BJ (cell line): ENCODE measurements at regions not wholly inside any gene's neighbourhood (a gene's known extent, or its start where the extent isn't known, plus 50 kb on each side); places are given as distances from the start of the nearest gene placed in this dataset.

Experiments used
- CTCF ChIA-PET: fragments of 350-600 bp; formaldehyde crosslinking; extraction: SDS; loops from one replicate; lab custom pipeline; 2021; ENCODE audit warnings: antibody characterized with exemption, inconsistent platforms; lab: Yijun Ruan, JAX
- POLR2A ChIA-PET: fragments of 300-600 bp; sonication (Branson Sonifier 250); formaldehyde crosslinking; extraction: SDS; loops from one replicate; lab custom pipeline; 2021; ENCODE audit warnings: antibody characterized with exemption; lab: Charles Lee
- DNase-seq: peaks from one replicate; pipeline ENCODE4 v3.0.0-alpha.2; 2011; ENCODE audit warnings: low read depth
- H3K27me3 ChIP-seq: 2 replicates; pipeline ENCODE4 v1.6.0; 2011; ENCODE audit warnings: low read length; ENCODE audit not compliant: control insufficient read depth, insufficient read depth
- H3K36me3 ChIP-seq: 2 replicates; pipeline ENCODE4 v1.5.1; 2011; ENCODE audit warnings: low read length; ENCODE audit not compliant: control insufficient read depth, insufficient read depth
- H3K4me3 ChIP-seq: 2 replicates; pipeline ENCODE4 v1.5.1; 2011; ENCODE audit warnings: low read depth, mild to moderate bottlenecking, control low read depth, low read length
- TF ChIP-seq, protein P1 (sequence below): IDR thresholded peaks from 2 replicates; pipeline ENCODE4 v1.5.1; 2011; ENCODE audit warnings: low read depth, mild to moderate bottlenecking, control low read depth, inconsistent platforms, low read length, moderate library complexity; ENCODE audit not compliant: insufficient read depth

DNA sequence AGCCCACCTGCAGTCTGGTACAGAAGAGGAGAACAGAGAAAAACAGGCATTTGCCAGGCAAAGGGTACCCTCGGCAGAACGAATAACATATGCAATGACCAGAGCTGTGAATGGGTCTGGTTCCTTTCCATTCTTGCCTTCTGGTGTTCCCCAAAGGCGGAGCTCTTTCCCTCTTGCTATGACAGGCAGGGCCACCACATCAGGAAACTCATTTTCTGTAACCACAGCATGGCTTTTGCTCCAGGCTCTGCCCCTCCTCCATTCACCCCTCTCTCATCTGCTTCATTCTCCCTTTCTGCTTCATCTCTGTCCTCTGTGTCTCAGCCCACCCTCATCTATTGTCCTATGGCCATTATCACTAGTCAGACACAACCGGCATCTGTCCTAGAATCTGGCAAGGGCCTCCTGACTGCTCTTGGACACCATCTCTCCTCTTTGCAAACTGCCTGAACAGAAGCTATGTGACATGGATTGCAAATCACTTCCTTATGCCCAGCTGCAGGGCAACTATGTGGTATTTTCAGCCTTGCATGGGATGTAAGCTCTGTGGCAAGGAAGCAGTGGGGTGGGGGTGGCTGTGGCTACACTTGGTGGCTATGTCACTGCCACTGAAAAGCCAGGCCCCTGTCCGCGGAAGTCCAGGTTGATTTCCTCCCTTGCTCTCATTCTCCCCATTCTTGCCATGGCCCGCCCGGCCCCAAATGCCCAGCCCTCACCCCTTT lies 78.8 kb upstream of the ABCD3 start:
- DNase-seq = no peak
- Histone ChIP-seq H3K4me3 (no peak overlapping the region), H3K36me3 (no peaks in the 10 kb centered on the region), H3K27me3 (peaks cover 10% of the 10 kb centered on the region)
- TF ChIP-seq, protein P1, sequence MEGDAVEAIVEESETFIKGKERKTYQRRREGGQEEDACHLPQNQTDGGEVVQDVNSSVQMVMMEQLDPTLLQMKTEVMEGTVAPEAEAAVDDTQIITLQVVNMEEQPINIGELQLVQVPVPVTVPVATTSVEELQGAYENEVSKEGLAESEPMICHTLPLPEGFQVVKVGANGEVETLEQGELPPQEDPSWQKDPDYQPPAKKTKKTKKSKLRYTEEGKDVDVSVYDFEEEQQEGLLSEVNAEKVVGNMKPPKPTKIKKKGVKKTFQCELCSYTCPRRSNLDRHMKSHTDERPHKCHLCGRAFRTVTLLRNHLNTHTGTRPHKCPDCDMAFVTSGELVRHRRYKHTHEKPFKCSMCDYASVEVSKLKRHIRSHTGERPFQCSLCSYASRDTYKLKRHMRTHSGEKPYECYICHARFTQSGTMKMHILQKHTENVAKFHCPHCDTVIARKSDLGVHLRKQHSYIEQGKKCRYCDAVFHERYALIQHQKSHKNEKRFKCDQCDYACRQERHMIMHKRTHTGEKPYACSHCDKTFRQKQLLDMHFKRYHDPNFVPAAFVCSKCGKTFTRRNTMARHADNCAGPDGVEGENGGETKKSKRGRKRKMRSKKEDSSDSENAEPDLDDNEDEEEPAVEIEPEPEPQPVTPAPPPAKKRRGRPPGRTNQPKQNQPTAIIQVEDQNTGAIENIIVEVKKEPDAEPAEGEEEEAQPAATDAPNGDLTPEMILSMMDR = no peak
- ChIA-PET POLR2A (interaction anchor here (0.5 kb wide), 1 partner anchor 455 kb away, joined by 3 read pairs; no protein-coding TSS in a partner anchor), CTCF (interaction anchor here (0.8 to 26.7 kb wide), 4 partner anchors 12 to 304 kb away, joined by 3 to 874 read pairs (median 3); no protein-coding TSS in a partner anchor)

DNA sequence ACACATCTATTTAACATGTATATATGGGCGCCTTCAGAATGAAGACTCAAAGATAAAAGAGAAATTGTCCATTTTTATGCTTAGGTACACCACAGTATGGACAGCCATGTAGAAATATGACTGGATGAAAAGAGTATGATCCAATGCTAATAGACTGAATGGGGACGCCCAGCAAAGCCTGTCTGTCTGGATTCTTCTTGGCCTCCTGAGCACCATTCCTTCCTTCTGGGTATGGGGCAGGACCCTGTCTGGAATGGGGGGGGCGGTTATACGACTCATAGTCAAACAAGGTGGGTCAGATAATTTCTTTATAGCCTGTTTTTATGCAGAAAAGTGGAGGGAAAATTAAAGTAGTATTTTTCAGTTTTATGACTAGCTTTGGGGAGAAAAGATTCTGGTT lies 81.2 kb upstream of the ABCD3 start:
- no peak for DNase-seq
- H3K27me3 ChIP-seq = peaks cover 5% of the 10 kb centered on the region; the same call in 1 of the 2 replicates
- ChIA-PET POLR2A (no interaction called here), CTCF (interaction anchor here (0.9 to 26.7 kb wide), 18 partner anchors 12 to 489 kb away, joined by 3 to 874 read pairs (median 8); partner anchors contain the start of gene ABCD3)
- no peaks in the 10 kb centered on the region for H3K36me3 ChIP-seq
- TF ChIP-seq, protein P1 = no peak
- H3K4me3 ChIP-seq = no peak overlapping the region

DNA sequence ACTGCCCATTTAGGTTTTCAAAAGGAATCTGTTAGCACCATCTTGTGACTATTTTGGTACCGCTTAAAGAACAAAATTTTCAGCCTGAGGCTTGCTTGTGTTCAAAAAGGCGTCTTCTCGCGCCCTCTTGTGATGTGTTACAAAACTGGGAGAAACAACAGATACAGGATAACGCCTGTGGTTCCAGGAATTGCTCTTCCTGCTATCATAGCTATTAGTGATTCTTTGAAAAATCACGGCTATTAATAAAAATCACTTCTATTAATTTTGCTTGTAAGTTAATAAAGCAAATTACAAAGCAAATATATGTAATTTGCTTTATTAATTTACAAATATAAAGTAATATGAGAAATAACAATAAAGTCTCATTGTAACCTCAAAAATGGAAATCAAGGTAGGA lies 82.2 kb upstream of the ABCD3 start:
- POLR2A ChIA-PET = no interaction called here
- Histone ChIP-seq H3K4me3 (no peak overlapping the region), H3K36me3 (no peaks in the 10 kb centered on the region), H3K27me3 (peaks cover 5% of the 10 kb centered on the region; the same call in 1 of the 2 replicates)
- TF ChIP-seq, protein P1 = peak; percentile 82
- CTCF ChIA-PET = interaction anchor here (0.6 to 26.7 kb wide), 54 partner anchors 8 to 902 kb away, joined by 3 to 874 read pairs (median 4); partner anchors contain the start of genes ABCA4, ABCD3, ARHGAP29 and GCLM
- peak; percentile 54 for DNase-seq

DNA sequence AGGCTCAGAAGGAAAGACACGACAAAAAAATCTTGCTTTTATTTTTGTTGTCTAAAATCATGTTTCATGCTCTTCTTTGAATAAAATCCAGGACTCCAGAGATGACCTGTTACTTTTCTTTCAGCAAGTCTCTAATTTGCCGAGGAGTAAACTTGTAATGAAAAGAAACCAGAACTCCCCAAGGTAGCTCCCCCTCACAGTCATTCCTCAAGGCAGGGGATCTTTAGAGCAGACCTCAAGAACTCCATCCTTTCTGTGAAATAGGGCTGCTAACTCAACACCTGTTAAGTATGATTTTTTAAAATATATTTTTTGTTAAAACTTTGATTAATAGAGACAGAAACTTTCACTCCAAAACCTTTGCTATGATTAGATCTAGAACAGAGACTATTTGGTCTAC lies 82.7 kb upstream of the ABCD3 start:
- peaks cover 4% of the 10 kb centered on the region; the same call in 1 of the 2 replicates for H3K27me3 ChIP-seq
- TF ChIP-seq, protein P1 = no peak
- POLR2A ChIA-PET = no interaction called here
- no peak for DNase-seq
- CTCF ChIA-PET = interaction anchor here (0.7 to 26.7 kb wide), 52 partner anchors 8 to 633 kb away, joined by 3 to 874 read pairs (median 4); partner anchors contain the start of genes ABCA4, ARHGAP29 and GCLM
- H3K36me3 ChIP-seq = no peaks in the 10 kb centered on the region
- H3K4me3 ChIP-seq = no peak overlapping the region

DNA sequence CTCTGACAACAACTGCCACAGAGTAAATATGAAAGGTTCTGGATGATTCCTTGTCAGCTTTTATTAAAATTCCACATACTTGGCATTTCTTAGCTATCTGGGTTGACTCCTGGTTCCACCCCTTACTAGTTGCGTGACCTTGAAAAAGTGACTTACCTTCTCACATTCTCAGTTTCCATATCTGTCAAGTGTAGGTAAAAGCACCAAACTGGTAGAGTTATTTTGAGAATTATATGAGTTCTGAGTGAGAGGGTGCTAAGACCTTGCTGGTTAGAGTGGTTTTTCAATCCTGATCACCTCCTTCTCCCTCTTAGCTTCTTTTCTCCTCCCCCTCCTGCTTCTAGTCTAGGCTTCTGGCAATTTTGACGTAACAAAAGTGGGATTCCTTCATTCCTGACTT lies 83.4 kb upstream of the ABCD3 start:
- Histone ChIP-seq H3K36me3 (no peaks in the 10 kb centered on the region), H3K27me3 (0 out of 2 replicates have a peak, but pooled peaks cover 1% of the 10 kb centered on the region), H3K4me3 (no peak overlapping the region)
- TF ChIP-seq, protein P1 = no peak
- POLR2A ChIA-PET = no interaction called here
- CTCF ChIA-PET = interaction anchor here (0.6 to 26.7 kb wide), 32 partner anchors 10 to 471 kb away, joined by 3 to 874 read pairs (median 5); partner anchors contain the start of genes ARHGAP29 and GCLM
- DNase-seq = no peak
